Pancreas (tissue), 10 donors: ENCODE measurements at regions not wholly inside any gene's neighbourhood (a gene's known extent, or its start where the extent isn't known, plus 50 kb on each side); places are given as distances from the start of the nearest gene placed in this dataset.

ENCODE experiments used
- ATAC-seq, 4 donors: fragments of 200-7000 bp; cut with Tn5 transposase; one replicate each; pipeline versions ENCODE4 v1.8.0 to v1.9.1; 2020; ENCODE audit warnings: mild to moderate bottlenecking in 4 of 4, moderate library complexity in 4 of 4
- DNase-seq, 6 donors: peaks; one replicate each; pipeline ENCODE4 v3.0.0-alpha.2; 2020
- FAIRE-seq: peaks from 2 replicates; lab custom pipeline; 2012; peaks lifted over from hg19 to GRCh38; lab: Jason Lieb, UNC
- H3K27ac ChIP-seq, 4 donors: fragments of 200-600 bp; sonication (generic); 1 replicate in 3 of 4; 2 replicates in 1 of 4; pipeline versions ENCODE4 v1.5.0 to v1.8.0; 2020
- H3K27me3 ChIP-seq, 4 donors: fragments of 200-600 bp; one replicate each; pipeline ENCODE4 v1.8.0; 2021
- H3K36me3 ChIP-seq, 3 donors: fragments of 200-600 bp; sonication (generic) in 1 of 3; one replicate each; pipeline versions ENCODE4 v1.5.0 to v1.8.0; 2020 to 2021
- H3K4me1 ChIP-seq, 3 donors: fragments of 200-600 bp; one replicate each; pipeline ENCODE4 v1.8.0; 2021
- H3K4me3 ChIP-seq, 4 donors: fragments of 200-600 bp; sonication (generic) in 2 of 4; one replicate each; pipeline versions ENCODE4 v1.5.0 to v1.8.0; 2020 to 2021
- H3K9me3 ChIP-seq, 4 donors: fragments of 200-600 bp; one replicate each; pipeline ENCODE4 v1.8.0; 2021
- WGBS, 2 donors: extraction: QIAGEN DNeasy Blood & Tissue Kit; methylation state at CpG; one replicate each; pipeline ENCODE4 v1.1.7; 2013; 5-methylcytosine and 5-hydroxymethylcytosine counted together
- intact Hi-C, 3 donors: fragments of 100-400 bp; cut with DNase I; formaldehyde crosslinking; loops; one replicate each; pipeline versions ENCODE4 v1.11.1 to v1.14.2; 2022
- TF ChIP-seq, protein P1 (sequence below), 4 donors: fragments of 200-600 bp; sonication (generic) in 3 of 4; IDR thresholded peaks; one replicate each; pipeline versions ENCODE4 v1.5.0 to v1.8.0; 2021; ENCODE audit warnings: antibody characterized with exemption in 4 of 4
- donor health status: healthy with polysubstance abuse.
- donor health status: DM: no; HTN: no; CAD: no; lungs with moderate emphysema.
- donor health status: DM: no; HTN: no; CAD: no.
- donor health status: control.
- donor health status: control.
- donor health status: Bipolar disorder and iron deficiency.
- donor health status: DM: yes; HTN: yes; CAD: no.
- donor health status: DM: no; HTN: no; CAD: no.
- donor health status: DM: no; HTN: no; CAD: no.
- donor health status: DM: yes; HTN: yes; CAD: no.

DNA sequence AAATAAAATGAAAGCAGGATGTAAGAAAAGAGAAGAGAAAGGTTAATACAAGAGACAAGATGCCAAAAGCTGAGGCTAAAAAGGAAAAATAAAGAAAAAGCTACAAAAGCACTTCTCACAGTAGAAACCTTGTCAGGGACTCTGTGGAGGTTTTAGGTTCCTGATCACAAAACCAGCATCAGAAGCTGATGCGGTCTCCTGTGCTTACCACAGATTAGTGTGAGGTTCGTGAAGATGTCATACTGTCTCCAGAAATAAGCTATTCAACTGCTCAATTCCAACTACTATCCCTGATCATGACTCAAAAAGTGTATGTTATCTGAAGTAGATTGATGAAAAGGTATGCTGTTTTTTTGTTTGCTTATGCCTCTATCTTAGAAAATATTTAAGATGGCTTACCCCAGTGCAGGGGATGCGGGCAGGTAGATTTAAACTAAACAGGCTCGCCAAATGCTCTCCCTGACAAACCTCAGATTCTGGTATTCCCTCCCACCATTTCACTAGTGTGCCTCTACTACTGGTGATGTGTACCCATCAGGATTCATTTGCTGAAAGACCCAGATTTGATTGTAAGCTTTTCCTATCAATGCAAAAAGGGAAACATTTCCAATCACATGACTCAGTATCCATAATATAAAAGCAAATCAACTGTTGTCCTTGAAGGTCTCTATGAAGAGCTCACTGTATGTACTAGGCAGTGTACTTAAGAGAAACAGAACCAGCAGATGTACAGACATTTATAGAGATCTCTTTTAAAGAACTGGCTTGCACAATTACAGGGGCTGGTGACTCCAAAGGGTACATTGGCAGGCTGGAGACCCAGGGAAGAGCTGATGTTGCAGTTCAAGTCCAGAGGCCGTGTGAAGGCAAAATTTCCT is 169.5 kb upstream of the FOXN3 start:
- Histone ChIP-seq H3K4me3 (no peak overlapping the region), H3K9me3 (no peaks in the 10 kb centered on the region), H3K27ac (no peak overlapping the region), H3K36me3 (no peaks in the 10 kb centered on the region), H3K27me3 (no peaks in the 10 kb centered on the region), H3K4me1 (peaks cover 0 to 17% (median 9%) of the 10 kb centered on the region in 3 donors)
- WGBS, 2 donors, result 93 to 94% methylated on average over 5 of the region's 5 CpGs
- intact Hi-C loops, result no loop called here
- peak in 1 of 4 donors; percentile 16 for ATAC-seq
- FAIRE-seq, result no peak
- TF ChIP-seq, protein P1, sequence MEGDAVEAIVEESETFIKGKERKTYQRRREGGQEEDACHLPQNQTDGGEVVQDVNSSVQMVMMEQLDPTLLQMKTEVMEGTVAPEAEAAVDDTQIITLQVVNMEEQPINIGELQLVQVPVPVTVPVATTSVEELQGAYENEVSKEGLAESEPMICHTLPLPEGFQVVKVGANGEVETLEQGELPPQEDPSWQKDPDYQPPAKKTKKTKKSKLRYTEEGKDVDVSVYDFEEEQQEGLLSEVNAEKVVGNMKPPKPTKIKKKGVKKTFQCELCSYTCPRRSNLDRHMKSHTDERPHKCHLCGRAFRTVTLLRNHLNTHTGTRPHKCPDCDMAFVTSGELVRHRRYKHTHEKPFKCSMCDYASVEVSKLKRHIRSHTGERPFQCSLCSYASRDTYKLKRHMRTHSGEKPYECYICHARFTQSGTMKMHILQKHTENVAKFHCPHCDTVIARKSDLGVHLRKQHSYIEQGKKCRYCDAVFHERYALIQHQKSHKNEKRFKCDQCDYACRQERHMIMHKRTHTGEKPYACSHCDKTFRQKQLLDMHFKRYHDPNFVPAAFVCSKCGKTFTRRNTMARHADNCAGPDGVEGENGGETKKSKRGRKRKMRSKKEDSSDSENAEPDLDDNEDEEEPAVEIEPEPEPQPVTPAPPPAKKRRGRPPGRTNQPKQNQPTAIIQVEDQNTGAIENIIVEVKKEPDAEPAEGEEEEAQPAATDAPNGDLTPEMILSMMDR (IDR thresholded peaks at IDR 0.05), result no peak
- no peak for DNase-seq

DNA sequence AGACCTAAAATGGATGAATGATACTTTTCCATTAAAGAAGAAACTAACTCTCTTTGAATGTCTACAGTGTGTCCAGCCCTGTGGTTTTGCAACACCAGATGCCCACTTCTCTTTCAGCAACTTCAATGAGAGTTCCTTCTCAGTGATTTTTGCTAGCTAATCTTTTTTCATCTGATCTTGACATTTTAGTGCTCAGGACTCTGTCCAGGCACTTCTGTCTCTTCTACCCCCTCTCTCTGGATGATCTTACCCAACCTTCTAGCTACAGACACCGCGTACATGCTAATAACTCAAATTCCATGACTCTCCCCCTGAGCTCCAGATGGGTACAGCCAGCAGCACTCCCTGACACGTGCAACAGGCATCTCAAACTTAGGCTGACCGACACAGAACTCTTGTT is 161.1 kb upstream of the FOXN3 start:
- no peak overlapping the region for H3K4me3 ChIP-seq
- WGBS, 2 donors, result 88 to 93% methylated on average over 4 of the region's 4 CpGs
- TF ChIP-seq, protein P1 (IDR thresholded peaks at IDR 0.05), result no peak
- H3K4me1 ChIP-seq, result peaks cover 0 to 6% (median 0%) of the 10 kb centered on the region in 3 donors
- H3K36me3 ChIP-seq, result no peaks in the 10 kb centered on the region
- DNase-seq (no peak), ATAC-seq (peak in 2 of 4 donors; percentile 28 to 49), FAIRE-seq (no peak)
- H3K27me3 ChIP-seq, result no peaks in the 10 kb centered on the region
- no peak overlapping the region for H3K27ac ChIP-seq
- H3K9me3 ChIP-seq, result no peaks in the 10 kb centered on the region
- intact Hi-C loops, result no loop called here

DNA sequence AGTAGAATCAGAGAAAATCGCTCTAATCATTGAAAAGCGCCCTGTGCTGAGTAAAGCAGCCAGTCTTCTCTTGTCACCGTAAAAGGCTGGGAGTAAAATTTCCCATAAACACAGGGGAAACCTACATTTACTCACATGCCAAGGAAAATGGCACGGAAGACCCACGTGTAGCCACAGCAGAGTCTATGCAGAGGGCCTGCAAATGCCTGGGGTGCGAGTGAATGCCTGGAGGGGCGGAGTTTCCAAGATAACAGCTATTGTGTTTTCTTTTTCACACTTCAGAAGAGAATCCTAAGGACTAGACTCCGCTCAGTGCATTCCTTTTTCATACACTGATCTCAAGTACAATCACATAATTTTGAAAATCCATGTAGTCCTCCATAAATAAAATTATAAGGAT is 159.9 kb upstream of the FOXN3 start:
- 72 to 75% methylated on average over 8 of the region's 8 CpGs for WGBS, 2 donors
- no peak for FAIRE-seq
- intact Hi-C loops, result no loop called here

DNA sequence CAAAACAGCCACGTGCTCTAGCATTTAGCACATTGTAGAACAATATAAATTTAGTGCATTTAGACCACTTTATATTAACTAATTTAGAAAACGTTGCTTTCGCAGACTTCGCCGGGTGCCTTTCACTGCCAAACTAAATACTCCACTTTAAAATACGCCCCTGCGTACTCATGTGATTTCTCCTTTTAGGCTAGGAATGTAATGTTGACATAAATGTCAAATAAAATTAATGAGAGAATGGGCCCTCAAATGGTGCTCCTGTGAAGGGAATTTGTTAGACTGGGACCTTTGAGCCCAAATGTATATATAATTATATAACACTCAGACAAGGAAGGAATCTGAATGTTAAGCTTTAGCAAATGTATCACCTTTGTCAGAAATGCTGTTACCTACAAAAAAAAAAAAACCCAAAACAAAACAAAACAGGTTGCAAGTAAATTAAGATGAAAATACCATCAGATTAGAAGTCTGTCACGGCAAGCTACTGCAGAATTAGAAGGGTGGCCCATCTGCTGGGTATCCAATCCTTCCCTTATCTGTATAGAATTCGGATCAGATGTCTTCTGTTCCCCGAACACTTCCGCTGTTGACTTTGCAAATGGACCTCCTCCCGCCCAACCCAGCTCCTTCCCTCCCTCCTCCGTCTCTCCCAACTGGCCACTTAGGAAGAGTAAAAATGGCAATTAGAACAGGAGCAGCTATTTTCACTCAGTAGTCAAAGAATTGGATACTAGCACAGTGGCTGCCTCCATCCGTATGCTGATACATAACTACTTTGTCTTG is 159.3 kb upstream of the FOXN3 start:
- intact Hi-C loops, result no loop called here
- Histone ChIP-seq H3K27ac (no peak overlapping the region), H3K27me3 (no peaks in the 10 kb centered on the region), H3K9me3 (no peaks in the 10 kb centered on the region), H3K4me1 (peaks cover 0 to 12% (median 0%) of the 10 kb centered on the region in 3 donors), H3K36me3 (no peaks in the 10 kb centered on the region), H3K4me3 (no peak overlapping the region)
- TF ChIP-seq, protein P1 (IDR thresholded peaks at IDR 0.05), result no peak
- 37 to 70% methylated on average over 14 of the region's 14 CpGs for WGBS, 2 donors
- ATAC-seq (peak; percentile 35 to 67 (median 50)), DNase-seq (peak in 1 of 6 donors; percentile 22), FAIRE-seq (no peak)

More for the DNA sequence above, 159.9 kb upstream of the FOXN3 start:
- no peak overlapping the region for H3K4me3 ChIP-seq
- no peaks in the 10 kb centered on the region for H3K9me3 ChIP-seq
- no peak overlapping the region for H3K27ac ChIP-seq
- peaks cover 0 to 12% (median 0%) of the 10 kb centered on the region in 3 donors for H3K4me1 ChIP-seq
- H3K27me3 ChIP-seq, result no peaks in the 10 kb centered on the region
- no peaks in the 10 kb centered on the region for H3K36me3 ChIP-seq
- ATAC-seq, result peak in 1 of 4 donors; percentile 8
- TF ChIP-seq, protein P1 (IDR thresholded peaks at IDR 0.05), result no peak
- no peak for DNase-seq
